Activated CD4-positive, alpha-beta T cell treated with anti-CD3 and anti-CD28 coated beads, Interleukin-2, amount 10 ng/mL, durations not matched to agents 7 days and 5 days (primary cell): ENCODE measurements at regions not wholly inside any gene's neighbourhood (a gene's known extent, or its start where the extent isn't known, plus 50 kb on each side); places are given as distances from the start of the nearest gene placed in this dataset.
"Not testable (repeated sequence)": the region's sequence is repeated elsewhere in the genome, so short reads cannot be mapped to it uniquely, and the experiment has no call there.

Experiments
- CTCF ChIA-PET: fragments of 350-600 bp; sonication (Branson Sonifier 250); formaldehyde crosslinking; loops from one replicate; lab custom pipeline; 2021; ENCODE audit warnings: antibody characterized with exemption; lab: Charles Lee
- POLR2A ChIA-PET: fragments of 350-600 bp; sonication (Branson Sonifier 250); formaldehyde crosslinking; loops from one replicate; lab custom pipeline; 2021; ENCODE audit warnings: antibody characterized with exemption; lab: Charles Lee
- DNase-seq: peaks from one replicate; pipeline ENCODE4 v3.0.0-alpha.2; 2020
- H3K27ac Mint-ChIP-seq: one replicate; pipeline ENCODE4 v1.8.0; 2021; ENCODE audit warnings: mild to moderate bottlenecking, moderate library complexity, mixed read lengths
- H3K27me3 Mint-ChIP-seq: one replicate; pipeline ENCODE4 v1.8.0; 2021; ENCODE audit warnings: mixed read lengths
- H3K36me3 Mint-ChIP-seq: one replicate; pipeline ENCODE4 v1.8.0; 2021; ENCODE audit warnings: low read depth, mixed read lengths
- H3K4me1 Mint-ChIP-seq: one replicate; pipeline ENCODE4 v1.8.0; 2021; ENCODE audit warnings: mixed read lengths
- H3K4me3 Mint-ChIP-seq: one replicate; pipeline ENCODE4 v1.8.0; 2021; ENCODE audit warnings: mild to moderate bottlenecking, moderate library complexity, mixed read lengths
- H3K9me3 Mint-ChIP-seq: one replicate; pipeline ENCODE4 v1.8.0; 2021; ENCODE audit warnings: mixed read lengths

DNA sequence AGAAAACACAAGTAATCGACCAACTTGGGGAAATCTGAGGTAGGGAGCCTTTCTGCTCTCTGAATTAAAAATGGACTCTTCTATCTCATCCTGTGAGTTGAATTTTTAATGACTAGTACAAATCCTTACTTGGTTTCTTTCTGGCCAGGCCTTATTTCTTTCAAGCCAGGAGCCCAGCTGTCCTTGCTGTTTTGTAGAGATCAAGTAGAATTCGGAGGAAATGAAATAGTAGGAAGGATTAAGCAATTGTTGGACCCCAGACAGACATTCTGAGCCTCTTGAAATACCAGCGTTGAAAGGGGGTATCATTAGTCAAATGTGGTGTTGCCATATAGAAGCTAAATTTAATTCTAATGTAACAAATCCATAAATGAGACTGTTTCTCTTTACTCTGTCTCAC, 53.7 kb upstream of the SMIM15 start:
- ChIA-PET CTCF (no interaction called here), POLR2A (no interaction called here)
- H3K27ac Mint-ChIP-seq = no peak overlapping the region
- H3K4me3 Mint-ChIP-seq = no peak overlapping the region
- peaks cover 7% of the 10 kb centered on the region for H3K27me3 Mint-ChIP-seq
- no peaks in the 10 kb centered on the region for H3K9me3 Mint-ChIP-seq
- H3K36me3 Mint-ChIP-seq = no peaks in the 10 kb centered on the region
- no peak for DNase-seq
- no peaks in the 10 kb centered on the region for H3K4me1 Mint-ChIP-seq

DNA sequence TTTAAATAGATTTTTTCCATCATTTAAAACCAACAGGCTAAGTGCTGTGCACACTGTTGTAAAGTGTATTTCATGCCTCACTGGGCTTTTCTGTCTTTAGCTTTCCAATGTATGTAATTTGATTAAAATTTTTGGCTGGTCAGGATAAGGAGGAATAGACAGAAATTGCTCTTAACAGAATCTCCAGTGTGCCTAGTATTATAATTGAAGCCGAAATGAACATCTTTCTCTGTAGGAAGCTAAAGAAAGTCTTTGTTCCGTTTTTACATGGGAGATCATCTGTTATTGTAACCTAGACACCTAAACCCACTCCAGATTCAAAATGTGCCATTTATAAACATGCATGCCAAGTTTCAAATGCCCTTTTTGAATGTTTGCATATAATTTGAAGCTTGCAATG, 54.5 kb upstream of the SMIM15 start:
- Mint-ChIP-seq H3K9me3 (no peaks in the 10 kb centered on the region), H3K27ac (no peak overlapping the region), H3K36me3 (no peaks in the 10 kb centered on the region), H3K4me1 (no peaks in the 10 kb centered on the region), H3K27me3 (peaks cover 7% of the 10 kb centered on the region), H3K4me3 (no peak overlapping the region)
- ChIA-PET CTCF (no interaction called here), POLR2A (no interaction called here)
- no peak for DNase-seq

DNA sequence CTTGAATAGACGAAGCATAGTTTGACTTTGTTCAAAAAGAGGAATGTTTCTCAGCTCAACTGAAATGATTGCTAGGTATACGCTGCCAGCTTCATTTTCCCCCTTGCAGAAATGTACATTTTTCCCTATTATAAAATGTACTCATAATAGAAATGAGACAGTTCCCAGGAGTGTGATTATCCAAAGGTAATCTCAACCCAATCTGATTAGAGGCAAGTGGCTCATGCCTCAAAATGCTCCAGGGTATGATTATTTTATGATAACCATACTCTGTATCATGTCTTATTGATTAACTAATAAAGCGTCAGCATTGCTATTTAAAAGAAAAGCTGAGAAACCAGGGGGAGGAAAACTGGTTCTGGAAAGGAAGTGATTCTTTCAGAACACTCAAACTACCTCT, 54.9 kb upstream of the SMIM15 start:
- Mint-ChIP-seq H3K27me3 (peaks cover 5% of the 10 kb centered on the region), H3K9me3 (no peaks in the 10 kb centered on the region), H3K4me3 (no peak overlapping the region), H3K27ac (no peak overlapping the region), H3K4me1 (no peaks in the 10 kb centered on the region), H3K36me3 (no peaks in the 10 kb centered on the region)
- CTCF ChIA-PET = interaction anchor here (1.1 kb wide), 1 partner anchor 9 kb away, joined by 4 read pairs; no protein-coding TSS in a partner anchor
- POLR2A ChIA-PET = no interaction called here
- DNase-seq = no peak

DNA sequence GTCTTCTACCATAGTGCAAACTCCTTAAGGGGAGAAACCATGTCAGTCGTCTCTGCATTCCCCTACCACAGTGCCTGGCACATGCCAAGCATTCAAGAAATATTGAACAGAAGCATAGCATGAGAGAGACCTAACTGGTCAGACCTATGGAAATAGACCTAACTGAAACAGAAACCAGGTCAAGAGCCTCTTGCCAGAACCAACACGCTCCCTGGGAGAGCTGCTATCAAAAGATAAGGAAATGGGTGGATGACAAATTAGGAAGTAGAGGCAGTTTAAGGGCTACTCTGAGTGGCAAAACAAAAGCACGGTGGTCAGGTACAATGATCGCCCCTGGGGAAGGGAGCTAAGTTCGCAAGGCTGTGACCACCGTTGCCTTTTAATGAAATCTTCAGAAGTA, 66.0 kb upstream of the SMIM15 start:
- H3K27me3 Mint-ChIP-seq = peaks cover 4% of the 10 kb centered on the region
- H3K27ac Mint-ChIP-seq = no peak overlapping the region
- no peaks in the 10 kb centered on the region for H3K4me1 Mint-ChIP-seq
- H3K9me3 Mint-ChIP-seq = no peaks in the 10 kb centered on the region
- no peaks in the 10 kb centered on the region for H3K36me3 Mint-ChIP-seq
- POLR2A ChIA-PET = no interaction called here
- no peak overlapping the region for H3K4me3 Mint-ChIP-seq
- DNase-seq = no peak
- CTCF ChIA-PET = interaction anchor here (0.9 kb wide), 1 partner anchor 17 kb away, joined by 3 read pairs; no protein-coding TSS in a partner anchor

DNA sequence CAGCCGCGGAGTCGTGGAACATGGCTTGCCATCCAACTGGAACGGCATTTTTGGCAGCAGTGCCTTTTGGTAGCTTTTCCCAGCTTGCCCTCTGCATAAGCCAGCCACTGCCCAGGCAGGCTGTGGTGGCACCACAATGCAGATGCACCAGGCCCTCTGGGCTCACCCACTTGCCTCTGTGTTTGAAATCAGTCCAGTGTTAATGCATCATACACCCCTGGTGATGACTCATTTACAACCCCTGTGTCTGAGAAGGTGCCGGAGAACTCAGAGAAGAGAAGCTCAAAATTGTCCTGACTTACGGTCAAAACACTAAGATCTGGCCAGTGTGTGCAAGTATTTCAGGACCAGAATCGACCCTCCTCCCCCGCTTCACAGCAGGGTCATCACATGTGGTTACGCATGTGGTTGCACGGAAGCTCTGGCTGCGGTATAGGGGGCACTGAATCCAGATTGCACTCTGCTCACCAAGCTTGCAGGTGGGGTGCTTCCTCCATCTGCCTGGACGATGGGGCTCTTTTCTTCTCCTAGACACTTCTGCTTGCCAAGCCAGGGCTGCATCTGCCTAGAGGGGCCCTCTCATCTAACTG, 66.5 kb upstream of the SMIM15 start:
- POLR2A ChIA-PET = no interaction called here
- Mint-ChIP-seq H3K36me3 (no peaks in the 10 kb centered on the region), H3K27ac (no peak overlapping the region), H3K27me3 (peaks cover 3% of the 10 kb centered on the region), H3K4me3 (no peak overlapping the region), H3K9me3 (no peaks in the 10 kb centered on the region), H3K4me1 (no peaks in the 10 kb centered on the region)
- CTCF ChIA-PET = interaction anchor here (0.9 kb wide), 1 partner anchor 16 kb away, joined by 3 read pairs; no protein-coding TSS in a partner anchor
- no peak for DNase-seq

DNA sequence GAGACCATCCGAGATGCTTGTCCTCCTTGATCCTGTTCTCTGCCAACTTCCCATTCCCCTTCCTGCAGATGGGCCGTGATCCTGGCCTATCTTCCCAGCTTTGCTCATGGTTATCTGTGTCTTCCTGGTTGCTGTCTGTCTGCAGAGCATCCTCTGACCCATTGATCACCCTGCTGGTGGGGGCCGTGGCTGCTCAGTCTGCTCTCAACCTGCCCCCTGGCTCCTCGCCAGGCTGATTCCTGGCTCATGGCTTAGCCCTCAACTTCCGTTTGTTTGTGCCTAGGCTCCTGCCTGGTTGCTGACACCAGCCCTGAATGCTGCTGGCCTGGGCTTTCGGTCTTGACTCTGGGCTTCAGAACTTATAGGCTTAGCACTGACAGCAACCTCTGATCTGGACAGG, 67.1 kb upstream of the SMIM15 start:
- Mint-ChIP-seq H3K27me3 (no peaks in the 10 kb centered on the region), H3K27ac (no peak overlapping the region), H3K4me3 (no peak overlapping the region), H3K4me1 (no peaks in the 10 kb centered on the region), H3K36me3 (no peaks in the 10 kb centered on the region), H3K9me3 (no peaks in the 10 kb centered on the region)
- POLR2A ChIA-PET = no interaction called here
- DNase-seq = no peak
- CTCF ChIA-PET = no interaction called here

DNA sequence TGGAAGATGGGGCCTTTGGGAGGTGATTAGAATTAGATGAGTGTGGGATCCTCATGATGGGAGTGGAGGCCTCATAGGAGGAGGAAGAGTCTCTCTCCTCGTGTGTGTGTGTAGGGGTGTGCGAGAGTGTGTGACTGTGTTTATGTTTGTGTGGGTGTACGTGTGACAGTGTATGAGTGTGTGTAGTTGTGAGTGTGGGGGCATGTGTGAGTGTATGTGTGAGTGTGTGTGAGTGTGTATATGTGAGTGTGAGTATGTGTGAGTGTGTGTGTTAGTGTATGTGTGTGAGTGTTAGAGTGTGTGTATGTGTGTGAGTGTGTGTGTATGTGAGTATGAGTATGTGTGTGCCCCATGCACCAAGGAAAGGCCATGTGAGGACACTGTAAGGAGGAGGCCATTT, 68.2 kb upstream of the SMIM15 start:
- Mint-ChIP-seq H3K9me3 (no peaks in the 10 kb centered on the region), H3K36me3 (no peaks in the 10 kb centered on the region)

DNA sequence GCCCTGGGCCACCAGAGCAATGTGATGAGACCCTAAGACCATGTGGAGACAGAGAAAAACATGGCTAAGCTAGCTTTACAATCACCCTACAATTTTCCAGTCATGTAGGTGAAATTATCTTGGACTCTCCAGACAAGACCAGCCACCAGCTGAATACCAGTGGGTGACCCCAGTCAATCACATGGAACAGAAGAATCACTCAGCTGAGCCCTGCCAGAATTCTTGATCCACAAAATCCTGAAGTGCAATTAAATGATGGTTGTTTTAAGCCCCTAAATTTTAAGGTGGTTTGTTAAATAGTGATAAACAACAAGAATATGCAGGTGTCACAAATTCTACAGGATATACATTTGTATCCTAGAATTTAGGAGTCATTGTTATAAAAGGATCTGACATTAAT, 69.5 kb upstream of the SMIM15 start:
- H3K4me1 Mint-ChIP-seq = no peaks in the 10 kb centered on the region
- ChIA-PET POLR2A (no interaction called here), CTCF (interaction anchor here (1.1 kb wide), 1 partner anchor 305 kb away, joined by 4 read pairs; no protein-coding TSS in a partner anchor)
- DNase-seq = no peak
- H3K36me3 Mint-ChIP-seq = no peaks in the 10 kb centered on the region
- no peaks in the 10 kb centered on the region for H3K27me3 Mint-ChIP-seq
- H3K27ac Mint-ChIP-seq = no peak overlapping the region
- H3K9me3 Mint-ChIP-seq = no peaks in the 10 kb centered on the region
- H3K4me3 Mint-ChIP-seq = no peak overlapping the region

More for the DNA sequence above, 68.2 kb upstream of the SMIM15 start:
- no peak for DNase-seq
- Mint-ChIP-seq H3K27ac (no peak overlapping the region), H3K27me3 (no peaks in the 10 kb centered on the region), H3K4me1 (no peaks in the 10 kb centered on the region), H3K4me3 (no peak overlapping the region)
- ChIA-PET POLR2A (no interaction called here), CTCF (no interaction called here)

DNA sequence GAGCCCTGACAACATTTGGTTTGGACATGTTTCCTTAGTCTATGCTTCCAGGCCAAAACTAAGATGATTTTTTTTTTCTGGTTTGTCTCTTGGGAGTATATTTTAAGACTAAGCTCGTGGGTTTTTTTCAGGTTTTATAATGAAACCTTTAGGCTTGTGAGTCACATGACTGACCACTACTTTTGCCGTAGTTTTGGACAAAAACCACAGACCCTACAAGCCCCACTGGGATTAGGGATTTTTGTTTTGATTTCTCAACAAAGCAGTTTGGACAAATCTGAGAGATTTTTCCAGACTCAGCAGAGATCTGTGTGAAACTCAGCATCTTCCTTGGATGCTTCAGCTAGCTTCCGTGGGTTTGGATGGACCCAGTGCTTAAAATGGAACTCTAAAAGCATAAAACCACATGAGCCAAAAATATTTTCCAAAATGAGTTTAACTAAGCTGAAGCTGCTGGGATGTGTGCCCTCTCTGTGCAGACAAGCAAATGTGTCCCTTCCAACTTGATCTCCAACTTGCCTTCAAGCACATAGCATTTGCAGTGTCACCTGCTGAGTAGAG, 70.3 kb upstream of the SMIM15 start:
- Mint-ChIP-seq H3K4me1 (no peaks in the 10 kb centered on the region), H3K27ac (no peak overlapping the region), H3K27me3 (no peaks in the 10 kb centered on the region), H3K9me3 (no peaks in the 10 kb centered on the region), H3K4me3 (no peak overlapping the region), H3K36me3 (no peaks in the 10 kb centered on the region)
- no peak for DNase-seq
- ChIA-PET CTCF (interaction anchor here (1.1 kb wide), 1 partner anchor 306 kb away, joined by 4 read pairs; no protein-coding TSS in a partner anchor), POLR2A (no interaction called here)

DNA sequence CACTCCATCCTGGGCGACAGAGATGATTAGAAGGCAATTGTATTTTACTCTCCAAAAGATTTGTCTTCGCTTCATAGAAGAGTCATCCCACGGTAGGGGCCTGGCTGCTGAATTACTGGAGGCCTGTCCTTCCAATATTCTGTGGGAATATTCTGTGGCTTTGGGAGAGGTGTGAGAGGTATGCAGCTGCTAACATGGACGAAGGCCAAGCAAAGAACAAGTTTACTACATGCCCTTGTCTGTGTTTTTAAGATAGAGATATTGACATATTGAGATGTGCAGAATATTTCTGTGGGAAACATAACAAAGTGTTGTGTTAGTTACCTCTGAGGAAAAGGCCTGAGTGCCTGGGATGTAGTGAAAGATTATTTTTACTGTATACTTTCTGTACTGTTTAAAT, 71.8 kb upstream of the SMIM15 start:
- DNase-seq = no peak
- Mint-ChIP-seq H3K4me1 (no peaks in the 10 kb centered on the region), H3K27me3 (no peaks in the 10 kb centered on the region), H3K9me3 (no peaks in the 10 kb centered on the region), H3K4me3 (no peak overlapping the region), H3K27ac (no peak overlapping the region), H3K36me3 (no peaks in the 10 kb centered on the region)
- ChIA-PET POLR2A (no interaction called here), CTCF (no interaction called here)

DNA sequence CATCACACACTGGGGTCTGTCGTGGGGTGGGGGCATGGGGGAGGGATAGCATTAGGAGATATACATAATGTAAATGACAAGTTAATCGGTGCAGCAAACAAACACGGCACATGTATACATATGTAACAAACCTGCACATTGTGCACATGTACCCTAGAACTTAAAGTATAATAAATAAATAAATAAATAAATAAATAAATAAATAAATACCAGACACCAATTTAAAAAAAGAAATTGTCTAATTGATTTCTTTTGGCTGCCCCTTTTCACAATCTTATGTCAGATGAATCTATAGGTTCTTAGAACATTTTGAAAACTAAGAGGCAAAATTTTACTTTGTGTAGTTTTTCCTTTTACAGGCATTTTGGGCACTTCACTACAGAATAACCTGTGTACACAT, 74.4 kb upstream of the SMIM15 start:
- H3K4me1 Mint-ChIP-seq, DNase-seq, H3K27me3 Mint-ChIP-seq, H3K9me3 Mint-ChIP-seq, POLR2A ChIA-PET, H3K27ac Mint-ChIP-seq, CTCF ChIA-PET, H3K4me3 Mint-ChIP-seq, H3K36me3 Mint-ChIP-seq: not testable (repeated sequence)

DNA sequence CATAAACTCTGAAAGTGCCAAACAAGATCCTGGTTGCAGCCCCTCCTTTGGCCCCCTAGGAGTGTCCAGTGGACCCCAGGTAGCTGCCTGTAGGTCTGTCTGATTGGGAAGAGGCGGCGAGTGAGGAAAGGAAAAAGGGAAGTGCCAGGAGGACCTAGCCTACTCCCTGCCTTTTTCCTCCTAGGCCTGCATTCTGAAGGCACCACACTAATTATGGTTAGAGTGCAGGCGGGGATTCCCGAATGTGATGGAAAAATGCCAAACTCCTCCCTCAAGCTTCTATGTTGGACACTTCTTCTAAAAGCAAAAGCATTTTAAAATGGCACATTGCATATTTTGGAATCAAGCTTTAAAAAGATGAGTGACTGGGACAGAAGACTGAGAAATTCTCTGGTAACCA, 83.2 kb upstream of the SMIM15 start:
- no peak for DNase-seq
- CTCF ChIA-PET = interaction anchor here (1.3 kb wide), 1 partner anchor 17 kb away, joined by 3 read pairs; no protein-coding TSS in a partner anchor
- POLR2A ChIA-PET = no interaction called here
- Mint-ChIP-seq H3K36me3 (no peaks in the 10 kb centered on the region), H3K4me3 (no peak overlapping the region), H3K27me3 (peaks cover 2% of the 10 kb centered on the region), H3K27ac (no peak overlapping the region), H3K4me1 (no peaks in the 10 kb centered on the region), H3K9me3 (no peaks in the 10 kb centered on the region)

DNA sequence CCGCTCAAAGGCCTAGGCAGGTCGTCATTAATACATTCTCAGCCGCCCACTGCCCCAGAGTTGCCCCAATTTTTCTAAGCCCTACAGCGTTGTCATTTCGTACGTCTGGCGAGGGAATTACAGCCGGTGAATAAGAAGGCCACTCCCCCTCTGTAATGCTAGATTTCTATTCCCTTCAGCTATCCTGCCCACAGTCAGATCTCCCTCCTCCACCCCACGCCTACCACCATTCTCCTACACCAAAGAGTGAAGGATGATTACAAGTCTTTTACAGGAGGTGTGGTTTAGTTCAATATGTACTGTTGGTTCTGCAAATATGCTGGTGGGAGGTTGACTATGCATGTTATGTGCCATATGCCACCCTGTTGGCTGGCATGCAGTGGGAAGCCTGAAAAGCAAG, 83.7 kb upstream of the SMIM15 start:
- H3K9me3 Mint-ChIP-seq = no peaks in the 10 kb centered on the region
- POLR2A ChIA-PET = no interaction called here
- no peaks in the 10 kb centered on the region for H3K36me3 Mint-ChIP-seq

More for the DNA sequence above, 83.7 kb upstream of the SMIM15 start:
- Mint-ChIP-seq H3K4me1 (no peaks in the 10 kb centered on the region), H3K4me3 (no peak overlapping the region), H3K27me3 (peaks cover 2% of the 10 kb centered on the region), H3K27ac (no peak overlapping the region)
- CTCF ChIA-PET = no interaction called here
- DNase-seq = no peak
